Glomerular endothelial cell (primary cell): ENCODE measurements at regions not wholly inside any gene's neighbourhood (a gene's known extent, or its start where the extent isn't known, plus 50 kb on each side); places are given as distances from the start of the nearest gene placed in this dataset.

ENCODE experiments used
- DNase-seq: peaks from one replicate; pipeline ENCODE4 v3.0.0-alpha.2; 2011; ENCODE audit warnings: low read depth, low spot score; ENCODE audit errors: extremely low read depth

- DNase-seq: no peak
Observed at GRCh38 chr2:126824663-126825062, 74.0 kb upstream of the TEX51 start.

- DNase-seq: no peak
Observed at GRCh38 chr2:126825316-126825715, 73.4 kb upstream of the TEX51 start.

GRCh38 chr2:126826491-126826890 lies 72.2 kb upstream of the TEX51 start:
- no peak for DNase-seq

GRCh38 chr2:126827371-126827770 lies 71.3 kb upstream of the TEX51 start:
- DNase-seq: no peak

- DNase-seq: no peak
Observed at GRCh38 chr2:126828051-126828450, 70.6 kb upstream of the TEX51 start.

GRCh38 chr2:126828491-126828890 lies 70.2 kb upstream of the TEX51 start:
- DNase-seq: no peak

GRCh38 chr2:126831234-126832005 lies 67.3 kb upstream of the TEX51 start:
- DNase-seq: no peak

- DNase-seq: no peak
Observed at GRCh38 chr2:126832014-126832413, 66.7 kb upstream of the TEX51 start.

- DNase-seq: no peak
Observed at GRCh38 chr2:126832757-126833156, 65.9 kb upstream of the TEX51 start.

- no peak for DNase-seq
Observed at GRCh38 chr2:126834006-126834659, 64.6 kb upstream of the TEX51 start.

GRCh38 chr2:126835261-126835660 lies 63.4 kb upstream of the TEX51 start:
- no peak for DNase-seq

- no peak for DNase-seq
Observed at GRCh38 chr2:126835831-126836230, 62.9 kb upstream of the TEX51 start.

GRCh38 chr2:126836761-126837679 lies 61.7 kb upstream of the TEX51 start:
- DNase-seq: no peak

- no peak for DNase-seq
Observed at GRCh38 chr2:126837966-126838715, 60.5 kb upstream of the TEX51 start.

GRCh38 chr2:126838716-126838985 lies 60.0 kb upstream of the TEX51 start:
- no peak for DNase-seq

- no peak for DNase-seq
Observed at GRCh38 chr2:126839796-126840195, 58.9 kb upstream of the TEX51 start.

GRCh38 chr2:126843081-126843480 lies 55.6 kb upstream of the TEX51 start:
- DNase-seq: no peak

GRCh38 chr2:126846241-126846640 lies 52.4 kb upstream of the TEX51 start:
- DNase-seq: no peak
